MM.1S (cell line): ENCODE measurements at regions not wholly inside any gene's neighbourhood (a gene's known extent, or its start where the extent isn't known, plus 50 kb on each side); places are given as distances from the start of the nearest gene placed in this dataset.

Experiments
- DNase-seq: peaks from one replicate; pipeline ENCODE4 v3.0.0-alpha.2; 2015
- H2AFZ ChIP-seq: fragments of 300-600 bp; sonication (generic); 2 replicates; pipeline ENCODE4 v1.6.0; 2016; ENCODE audit warnings: antibody characterized with exemption, low read length
- H3F3A ChIP-seq: fragments of 300-600 bp; sonication (generic); 2 replicates; pipeline ENCODE4 v1.6.1; 2016; ENCODE audit warnings: mild to moderate bottlenecking, antibody characterized with exemption, low read length, moderate library complexity, mixed read lengths; ENCODE audit not compliant: insufficient read depth
- H3K27ac ChIP-seq: fragments of 300-600 bp; sonication (generic); 2 replicates; pipeline ENCODE4 v1.5.1; 2016; ENCODE audit warnings: mild to moderate bottlenecking, low read length
- H3K27me3 ChIP-seq: fragments of 300-600 bp; sonication (generic); replicated peaks from 2 replicates; pipeline ENCODE4 v1.6.0; 2016; ENCODE audit warnings: low read length; ENCODE audit not compliant: insufficient read depth
- H3K36me3 ChIP-seq: fragments of 300-600 bp; sonication (generic); replicated peaks from 2 replicates; pipeline ENCODE4 v1.6.1; 2016; ENCODE audit warnings: mild to moderate bottlenecking, low read length, mixed read lengths; ENCODE audit not compliant: insufficient read depth
- H3K4me1 ChIP-seq: fragments of 300-600 bp; sonication (generic); 2 replicates; pipeline ENCODE4 v1.6.1; 2016; ENCODE audit warnings: low read length, mixed read lengths
- H3K4me2 ChIP-seq: fragments of 300-600 bp; sonication (generic); 2 replicates; pipeline ENCODE4 v1.6.0; 2016; ENCODE audit warnings: low read depth, low read length
- H3K4me3 ChIP-seq: fragments of 300-600 bp; sonication (generic); 2 replicates; pipeline ENCODE4 v1.5.1; 2016; ENCODE audit warnings: low read length, mixed read lengths
- H3K79me2 ChIP-seq: fragments of 300-600 bp; sonication (generic); 2 replicates; pipeline ENCODE4 v1.6.1; 2016; ENCODE audit warnings: mixed run types, low read length, mixed read lengths
- H3K9ac ChIP-seq: fragments of 300-600 bp; sonication (generic); 2 replicates; pipeline ENCODE4 v1.6.1; 2016; ENCODE audit warnings: low read length, mixed read lengths
- H3K9me2 ChIP-seq: fragments of 300-600 bp; sonication (generic); replicated peaks from 2 replicates; pipeline ENCODE4 v1.6.1; 2016; ENCODE audit warnings: mild to moderate bottlenecking, low read length, mixed read lengths; ENCODE audit not compliant: insufficient read depth
- H3K9me3 ChIP-seq: fragments of 300-600 bp; sonication (generic); replicated peaks from 2 replicates; pipeline ENCODE4 v1.6.1; 2016; ENCODE audit warnings: mild to moderate bottlenecking, low read length, mixed read lengths; ENCODE audit not compliant: insufficient read depth
- H4K20me1 ChIP-seq: fragments of 300-600 bp; sonication (generic); 2 replicates; pipeline ENCODE4 v1.6.1; 2016; ENCODE audit warnings: mild to moderate bottlenecking, low read length, moderate library complexity, mixed read lengths; ENCODE audit not compliant: insufficient read depth
- EZH2 ChIP-seq: fragments of 300-600 bp; sonication (generic); optimal IDR thresholded peaks from 2 replicates; pipeline ENCODE3; 2017; ENCODE audit warnings: low read depth, mild to moderate bottlenecking, antibody characterized with exemption, low read length, mixed read lengths
- EZH2phosphoT487 ChIP-seq: fragments of 300-600 bp; sonication (generic); IDR thresholded peaks from 2 replicates; pipeline ENCODE4 v1.6.1; 2018; ENCODE audit warnings: antibody characterized with exemption, low read length
- TF ChIP-seq, protein P1 (sequence below): fragments of 300-600 bp; sonication (generic); IDR thresholded peaks from 2 replicates; pipeline ENCODE4 v1.5.1; 2016; ENCODE audit warnings: antibody characterized with exemption, low read length, mixed read lengths

DNA sequence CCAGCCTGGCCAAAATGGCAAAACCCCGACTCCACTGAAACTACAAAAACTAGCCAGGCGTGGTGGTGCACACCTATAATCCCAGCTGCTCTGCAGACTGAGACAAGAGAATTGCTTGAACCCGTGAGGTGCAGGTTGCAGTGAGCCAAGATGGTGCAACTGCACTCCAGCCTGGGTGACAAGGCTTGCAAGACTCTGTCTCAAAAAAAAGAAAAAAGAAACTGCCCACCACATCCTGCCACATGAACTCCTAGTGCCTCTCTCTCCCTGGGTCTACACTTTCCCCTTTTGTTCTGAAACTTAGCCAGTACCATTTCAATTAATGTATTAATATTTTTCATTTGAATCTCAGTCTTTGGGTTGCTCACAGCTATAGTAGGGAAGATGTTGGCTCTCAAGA is 192.2 kb upstream of the MME start:
- Histone ChIP-seq H3K4me1 (no peaks in the 10 kb centered on the region), H3K79me2 (no peaks in the 10 kb centered on the region), H3K27me3 (no peaks in the 10 kb centered on the region), H3K9me2 (no peaks in the 10 kb centered on the region), H4K20me1 (no peaks in the 10 kb centered on the region), H3K4me3 (no peak overlapping the region), H3F3A (no peaks in the 10 kb centered on the region), H3K27ac (no peak overlapping the region), H3K4me2 (no peak overlapping the region), H3K9ac (no peak overlapping the region), H3K9me3 (no peaks in the 10 kb centered on the region), H2AFZ (no peak overlapping the region), H3K36me3 (no peaks in the 10 kb centered on the region)
- no peak for DNase-seq
- no peak for TF ChIP-seq EZH2phosphoT487
- TF ChIP-seq, protein P1, sequence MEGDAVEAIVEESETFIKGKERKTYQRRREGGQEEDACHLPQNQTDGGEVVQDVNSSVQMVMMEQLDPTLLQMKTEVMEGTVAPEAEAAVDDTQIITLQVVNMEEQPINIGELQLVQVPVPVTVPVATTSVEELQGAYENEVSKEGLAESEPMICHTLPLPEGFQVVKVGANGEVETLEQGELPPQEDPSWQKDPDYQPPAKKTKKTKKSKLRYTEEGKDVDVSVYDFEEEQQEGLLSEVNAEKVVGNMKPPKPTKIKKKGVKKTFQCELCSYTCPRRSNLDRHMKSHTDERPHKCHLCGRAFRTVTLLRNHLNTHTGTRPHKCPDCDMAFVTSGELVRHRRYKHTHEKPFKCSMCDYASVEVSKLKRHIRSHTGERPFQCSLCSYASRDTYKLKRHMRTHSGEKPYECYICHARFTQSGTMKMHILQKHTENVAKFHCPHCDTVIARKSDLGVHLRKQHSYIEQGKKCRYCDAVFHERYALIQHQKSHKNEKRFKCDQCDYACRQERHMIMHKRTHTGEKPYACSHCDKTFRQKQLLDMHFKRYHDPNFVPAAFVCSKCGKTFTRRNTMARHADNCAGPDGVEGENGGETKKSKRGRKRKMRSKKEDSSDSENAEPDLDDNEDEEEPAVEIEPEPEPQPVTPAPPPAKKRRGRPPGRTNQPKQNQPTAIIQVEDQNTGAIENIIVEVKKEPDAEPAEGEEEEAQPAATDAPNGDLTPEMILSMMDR, result no peak
- TF ChIP-seq EZH2, result no peak

DNA sequence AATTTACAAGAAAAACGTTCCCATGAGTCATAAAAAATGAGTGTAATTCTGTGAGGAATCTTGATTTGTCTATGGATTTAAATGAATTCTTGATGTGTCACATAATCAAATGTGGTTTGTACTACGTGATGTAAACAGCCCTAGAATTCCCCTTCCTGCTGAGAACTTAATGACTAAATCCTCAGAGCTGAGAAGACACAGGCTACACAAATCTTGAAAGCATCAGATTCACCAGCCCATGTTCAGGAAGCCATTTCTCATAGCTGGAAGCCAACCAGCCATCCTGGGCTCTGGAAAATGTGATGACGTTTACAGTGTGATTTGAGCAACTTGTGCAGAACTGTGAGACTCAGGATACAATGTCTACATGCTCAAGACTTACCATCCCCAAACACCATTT is 193.7 kb upstream of the MME start:
- Histone ChIP-seq H3K36me3 (no peaks in the 10 kb centered on the region), H3K4me2 (no peak overlapping the region), H3K4me3 (no peak overlapping the region), H3K79me2 (no peaks in the 10 kb centered on the region), H3K27me3 (no peaks in the 10 kb centered on the region), H3K4me1 (no peaks in the 10 kb centered on the region), H3K27ac (no peak overlapping the region), H3K9me2 (no peaks in the 10 kb centered on the region), H3K9me3 (no peaks in the 10 kb centered on the region), H3F3A (no peaks in the 10 kb centered on the region), H2AFZ (no peak overlapping the region), H3K9ac (no peak overlapping the region), H4K20me1 (no peaks in the 10 kb centered on the region)
- TF ChIP-seq, protein P1, result no peak
- no peak for TF ChIP-seq EZH2phosphoT487
- no peak for TF ChIP-seq EZH2
- no peak for DNase-seq

DNA sequence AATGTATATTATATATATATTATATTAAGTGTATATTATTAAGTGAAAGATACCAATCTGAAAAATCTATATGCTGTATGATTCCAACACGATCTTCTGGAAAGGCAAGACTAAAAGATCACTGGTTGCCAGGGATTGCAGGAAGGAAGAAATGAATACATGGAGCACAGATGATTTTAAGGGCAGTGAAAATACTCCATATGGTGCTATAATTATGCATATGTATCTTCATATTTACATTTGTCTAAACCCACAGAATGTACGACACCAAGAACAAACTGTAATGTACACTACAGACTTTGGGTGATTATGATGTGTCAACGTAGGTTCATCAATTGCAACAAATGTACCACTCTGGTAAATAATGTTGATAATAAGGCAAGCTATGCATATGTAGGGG is 194.7 kb upstream of the MME start:
- no peak for DNase-seq
- Histone ChIP-seq H4K20me1 (no peaks in the 10 kb centered on the region), H2AFZ (no peak overlapping the region), H3K79me2 (no peaks in the 10 kb centered on the region), H3K9me3 (no peaks in the 10 kb centered on the region), H3K9ac (no peak overlapping the region), H3K4me2 (no peak overlapping the region), H3F3A (no peaks in the 10 kb centered on the region), H3K27ac (no peak overlapping the region), H3K27me3 (no peaks in the 10 kb centered on the region), H3K9me2 (no peaks in the 10 kb centered on the region), H3K36me3 (no peaks in the 10 kb centered on the region), H3K4me3 (no peak overlapping the region), H3K4me1 (no peaks in the 10 kb centered on the region)
- TF ChIP-seq, protein P1, result no peak
- TF ChIP-seq EZH2 (no peak), EZH2phosphoT487 (no peak)
